GM10266 (cell line): ENCODE measurements at regions not wholly inside any gene's neighbourhood (a gene's known extent, or its start where the extent isn't known, plus 50 kb on each side); places are given as distances from the start of the nearest gene placed in this dataset.
"Not testable (repeated sequence)": the region's sequence is repeated elsewhere in the genome, so short reads cannot be mapped to it uniquely, and the experiment has no call there.

Experiments used
- DNase-seq: peaks from one replicate; pipeline ENCODE4 v3.0.0; 2012; ENCODE audit errors: extremely low spot score
- CTCF ChIP-seq: IDR thresholded peaks from 2 replicates; pipeline ENCODE4 v1.5.1; 2012; ENCODE audit warnings: mild to moderate bottlenecking, low read depth; ENCODE audit not compliant: control insufficient read depth, insufficient read depth; ENCODE audit errors: missing control alignments

GRCh38 chr4:177182728-177183127 is 126.9 kb upstream of the NEIL3 start:
- no peak for TF ChIP-seq CTCF
- no peak for DNase-seq

- no peak for DNase-seq
- no peak for TF ChIP-seq CTCF
These were observed 124.5 kb upstream of the NEIL3 start for GRCh38 chr4:177185151-177185550.

- TF ChIP-seq CTCF, result no peak
- DNase-seq, result no peak
These were observed 124.1 kb upstream of the NEIL3 start for GRCh38 chr4:177185579-177185978.

GRCh38 chr4:177187371-177187770 is 122.3 kb upstream of the NEIL3 start:
- no peak for DNase-seq
- TF ChIP-seq CTCF, result no peak

- DNase-seq, result no peak
- TF ChIP-seq CTCF, result no peak
These were observed 118.6 kb upstream of the NEIL3 start for GRCh38 chr4:177190995-177191580.

GRCh38 chr4:177191586-177191985 is 118.1 kb upstream of the NEIL3 start:
- no peak for TF ChIP-seq CTCF
- DNase-seq, result no peak

GRCh38 chr4:177191991-177192390 is 117.7 kb upstream of the NEIL3 start:
- no peak for TF ChIP-seq CTCF
- DNase-seq, result no peak

GRCh38 chr4:177193024-177193715 is 116.5 kb upstream of the NEIL3 start:
- DNase-seq, result not testable (repeated sequence)
